KMS-11 (cell line): ENCODE measurements at regions not wholly inside any gene's neighbourhood (a gene's known extent, or its start where the extent isn't known, plus 50 kb on each side); places are given as distances from the start of the nearest gene placed in this dataset.
A peak's percentile ranks its signal among the peaks of the same experiment; 100 is the strongest.

Experiments
- H2AFZ ChIP-seq: fragments of 200-600 bp; sonication (generic); 2 replicates; pipeline ENCODE4 v1.6.1; 2016; ENCODE audit warnings: antibody characterized with exemption, mixed run types, low read depth
- H3K27ac ChIP-seq: fragments of 200-600 bp; sonication (generic); 2 replicates; pipeline ENCODE4 v1.6.1; 2016; ENCODE audit warnings: mild to moderate bottlenecking, mixed run types
- H3K27me3 ChIP-seq: fragments of 200-600 bp; sonication (generic); 2 replicates; pipeline ENCODE4 v1.6.1; 2017; ENCODE audit warnings: mild to moderate bottlenecking, low read depth, mixed run types, moderate library complexity; ENCODE audit not compliant: insufficient read depth
- H3K36me3 ChIP-seq: fragments of 200-600 bp; sonication (generic); 2 replicates; pipeline ENCODE4 v1.6.1; 2017; ENCODE audit warnings: mild to moderate bottlenecking, mixed run types; ENCODE audit not compliant: insufficient read depth
- H3K4me1 ChIP-seq: fragments of 200-600 bp; sonication (generic); 2 replicates; pipeline ENCODE4 v1.6.1; 2016; ENCODE audit warnings: mild to moderate bottlenecking, low read depth, mixed run types; ENCODE audit not compliant: poor library complexity, severe bottlenecking
- H3K4me2 ChIP-seq: fragments of 200-600 bp; sonication (generic); 2 replicates; pipeline ENCODE4 v1.7.0; 2016; ENCODE audit warnings: mild to moderate bottlenecking, mixed run types
- H3K4me3 ChIP-seq: fragments of 200-600 bp; sonication (generic); IDR thresholded peaks from 2 replicates; pipeline ENCODE4 v1.6.1; 2017; ENCODE audit warnings: low read depth, low read length, mixed read lengths; ENCODE audit not compliant: insufficient read depth
- H3K79me2 ChIP-seq: fragments of 200-600 bp; sonication (generic); 2 replicates; pipeline ENCODE4 v1.6.1; 2016; ENCODE audit warnings: low read depth, mixed run types; ENCODE audit not compliant: insufficient read depth
- H3K9ac ChIP-seq: fragments of 200-600 bp; sonication (generic); 2 replicates; pipeline ENCODE4 v1.6.1; 2016; ENCODE audit warnings: mild to moderate bottlenecking, mixed run types
- H4K20me1 ChIP-seq: fragments of 200-600 bp; sonication (generic); 2 replicates; pipeline ENCODE4 v1.6.1; 2016; ENCODE audit warnings: mild to moderate bottlenecking, mixed run types; ENCODE audit not compliant: insufficient read depth
- TF ChIP-seq, protein P1 (sequence below): fragments of 200-600 bp; sonication (generic); conservative IDR thresholded peaks from 2 replicates; pipeline ENCODE4 v1.6.1; 2017; ENCODE audit warnings: low read depth, mild to moderate bottlenecking, antibody characterized with exemption, low read length, moderate library complexity, mixed read lengths

DNA sequence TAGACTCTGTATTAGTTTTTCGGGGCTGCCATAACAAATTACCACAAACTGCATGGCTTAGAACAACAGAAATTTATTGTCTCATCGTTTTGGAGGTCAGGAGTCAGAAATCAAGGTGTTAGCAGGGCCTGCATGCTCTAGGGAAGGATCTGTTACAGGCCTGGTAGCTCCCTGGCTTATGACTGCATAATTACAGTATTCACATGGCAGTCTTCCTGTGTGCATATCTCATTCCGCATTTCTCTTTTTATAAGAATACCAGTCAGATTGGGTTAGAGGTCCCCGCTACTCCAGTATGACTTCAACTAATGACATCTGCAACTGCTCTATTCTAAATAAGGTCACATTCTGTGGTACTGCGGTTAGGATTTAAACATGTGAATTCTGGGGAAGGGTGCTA lies 59.3 kb upstream of the SLC2A12 start:
- TF ChIP-seq, protein P1, sequence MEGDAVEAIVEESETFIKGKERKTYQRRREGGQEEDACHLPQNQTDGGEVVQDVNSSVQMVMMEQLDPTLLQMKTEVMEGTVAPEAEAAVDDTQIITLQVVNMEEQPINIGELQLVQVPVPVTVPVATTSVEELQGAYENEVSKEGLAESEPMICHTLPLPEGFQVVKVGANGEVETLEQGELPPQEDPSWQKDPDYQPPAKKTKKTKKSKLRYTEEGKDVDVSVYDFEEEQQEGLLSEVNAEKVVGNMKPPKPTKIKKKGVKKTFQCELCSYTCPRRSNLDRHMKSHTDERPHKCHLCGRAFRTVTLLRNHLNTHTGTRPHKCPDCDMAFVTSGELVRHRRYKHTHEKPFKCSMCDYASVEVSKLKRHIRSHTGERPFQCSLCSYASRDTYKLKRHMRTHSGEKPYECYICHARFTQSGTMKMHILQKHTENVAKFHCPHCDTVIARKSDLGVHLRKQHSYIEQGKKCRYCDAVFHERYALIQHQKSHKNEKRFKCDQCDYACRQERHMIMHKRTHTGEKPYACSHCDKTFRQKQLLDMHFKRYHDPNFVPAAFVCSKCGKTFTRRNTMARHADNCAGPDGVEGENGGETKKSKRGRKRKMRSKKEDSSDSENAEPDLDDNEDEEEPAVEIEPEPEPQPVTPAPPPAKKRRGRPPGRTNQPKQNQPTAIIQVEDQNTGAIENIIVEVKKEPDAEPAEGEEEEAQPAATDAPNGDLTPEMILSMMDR: no peak
- no peak overlapping the region for H3K4me2 ChIP-seq
- no peaks in the 10 kb centered on the region for H3K4me1 ChIP-seq
- H4K20me1 ChIP-seq: no peaks in the 10 kb centered on the region
- no peak overlapping the region for H3K9ac ChIP-seq
- no peaks in the 10 kb centered on the region for H3K36me3 ChIP-seq
- H2AFZ ChIP-seq: no peak overlapping the region
- H3K79me2 ChIP-seq: no peaks in the 10 kb centered on the region
- no peak overlapping the region for H3K27ac ChIP-seq
- H3K27me3 ChIP-seq: no peaks in the 10 kb centered on the region
- H3K4me3 ChIP-seq: no peak overlapping the region

DNA sequence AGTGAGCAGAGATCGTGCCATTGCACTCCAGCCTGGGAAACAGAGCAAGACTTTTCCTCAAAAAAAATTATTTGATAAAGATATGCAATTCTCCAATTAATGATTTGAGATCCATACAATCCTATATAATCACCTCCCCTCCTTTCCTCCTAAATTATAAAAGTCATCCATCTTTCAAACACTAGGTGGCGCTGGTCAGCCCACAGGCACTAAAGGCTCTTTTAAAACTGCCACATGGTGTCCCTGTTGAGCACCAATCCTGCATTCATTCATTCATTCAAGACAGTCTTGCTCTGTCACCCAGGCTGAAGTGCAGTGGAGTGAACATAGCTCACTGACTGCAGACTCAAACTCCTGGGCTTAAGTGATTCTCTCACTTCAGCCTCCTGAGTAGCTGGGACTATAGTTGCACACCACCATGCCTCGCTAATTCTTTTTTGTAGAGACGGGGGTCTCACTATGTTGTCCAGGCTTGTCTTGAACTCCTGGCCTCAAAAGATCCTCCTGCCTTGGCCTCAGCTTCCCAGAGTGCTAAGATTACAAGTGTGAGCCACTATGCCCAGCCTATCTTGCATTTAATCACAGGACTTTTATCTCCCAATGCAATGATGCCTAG lies 58.7 kb upstream of the SLC2A12 start:
- H3K4me3 ChIP-seq: no peak overlapping the region
- no peak overlapping the region for H3K9ac ChIP-seq
- H3K79me2 ChIP-seq: no peaks in the 10 kb centered on the region
- H3K27me3 ChIP-seq: no peaks in the 10 kb centered on the region
- no peaks in the 10 kb centered on the region for H3K36me3 ChIP-seq
- H3K4me2 ChIP-seq: no peak overlapping the region
- H3K4me1 ChIP-seq: no peaks in the 10 kb centered on the region
- TF ChIP-seq, protein P1: peak; percentile 94
- H4K20me1 ChIP-seq: no peaks in the 10 kb centered on the region
- H2AFZ ChIP-seq: no peak overlapping the region
- no peak overlapping the region for H3K27ac ChIP-seq

DNA sequence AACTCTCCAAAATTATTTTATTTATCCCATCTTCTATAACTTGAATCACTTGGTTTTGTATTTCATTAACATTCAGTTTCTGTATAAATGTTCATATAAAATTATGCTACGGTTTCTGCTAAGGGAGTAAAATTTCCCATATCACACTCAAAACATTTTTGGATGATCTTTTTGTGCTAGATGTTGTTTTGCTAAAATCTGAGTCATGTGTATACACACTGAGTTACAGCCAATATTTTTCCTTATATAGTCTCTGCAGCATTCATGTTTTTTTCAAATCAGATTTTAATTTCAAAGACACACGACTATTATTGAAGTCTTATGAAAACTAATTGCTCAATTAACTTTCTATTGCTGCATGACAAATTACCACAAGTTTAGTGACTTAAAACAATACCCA lies 54.3 kb upstream of the SLC2A12 start:
- Histone ChIP-seq H3K4me2 (no peak overlapping the region), H3K27me3 (no peaks in the 10 kb centered on the region), H3K27ac (no peak overlapping the region), H3K4me3 (no peak overlapping the region), H3K79me2 (no peaks in the 10 kb centered on the region), H3K4me1 (no peaks in the 10 kb centered on the region), H2AFZ (no peak overlapping the region), H3K36me3 (no peaks in the 10 kb centered on the region), H4K20me1 (no peaks in the 10 kb centered on the region), H3K9ac (no peak overlapping the region)
- TF ChIP-seq, protein P1: no peak

DNA sequence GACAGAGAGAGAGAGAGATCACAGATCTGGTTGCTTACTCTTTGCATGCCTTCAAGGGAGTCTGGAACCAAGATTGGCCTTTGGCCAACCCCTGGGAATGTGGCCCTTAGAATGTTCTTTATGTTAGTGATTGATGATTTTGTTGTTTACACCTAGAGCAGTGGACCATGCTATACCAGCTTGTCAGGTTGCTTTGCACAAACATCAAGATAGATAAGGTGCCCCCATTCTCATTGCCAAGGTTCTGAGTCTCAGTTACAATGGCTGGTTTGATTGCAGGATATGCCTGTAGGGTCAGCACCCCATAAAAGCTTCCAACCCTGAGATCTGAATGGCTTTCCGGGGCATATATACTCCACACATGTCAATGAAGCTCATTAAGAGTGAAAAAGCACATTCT lies 53.5 kb upstream of the SLC2A12 start:
- Histone ChIP-seq H3K4me1 (no peaks in the 10 kb centered on the region), H2AFZ (no peak overlapping the region), H3K4me3 (no peak overlapping the region), H3K4me2 (no peak overlapping the region), H3K27ac (no peak overlapping the region), H3K36me3 (no peaks in the 10 kb centered on the region), H4K20me1 (no peaks in the 10 kb centered on the region), H3K27me3 (no peaks in the 10 kb centered on the region), H3K9ac (no peak overlapping the region), H3K79me2 (no peaks in the 10 kb centered on the region)
- TF ChIP-seq, protein P1: no peak
